HG03439 (cell line): ENCODE measurements at regions not wholly inside any gene's neighbourhood (a gene's known extent, or its start where the extent isn't known, plus 50 kb on each side); places are given as distances from the start of the nearest gene placed in this dataset.

Experiments used
- ATAC-seq: cut with Tn5 transposase; IDR thresholded peaks from one replicate; pipeline ENCODE4 v1.9.1; 2021; ENCODE audit warnings: mild to moderate bottlenecking, moderate library complexity; ENCODE audit not compliant: unreplicated experiment

DNA sequence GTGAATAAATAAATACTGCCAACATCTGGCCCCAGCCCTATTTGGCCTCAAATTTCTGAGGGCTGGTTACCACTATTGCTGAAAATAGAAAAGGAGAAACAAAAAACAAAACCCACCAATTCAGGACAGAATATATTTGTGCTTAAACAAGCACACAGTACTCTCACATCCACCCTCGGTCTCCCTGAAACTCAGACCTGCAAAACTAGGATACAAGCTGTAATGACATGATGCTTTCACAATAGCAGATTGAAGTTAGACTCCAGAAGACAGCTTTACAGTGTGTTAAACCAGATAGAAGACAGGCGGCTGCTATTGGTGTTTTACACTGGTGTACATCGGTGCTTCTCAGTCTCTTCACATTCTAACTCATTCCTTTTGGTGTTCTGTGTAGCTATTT is 214.9 kb upstream of the DMRT1 start:
- ATAC-seq, result no peak

GRCh38 chr9:627336-627970 is 214.0 kb upstream of the DMRT1 start:
- no peak for ATAC-seq

DNA sequence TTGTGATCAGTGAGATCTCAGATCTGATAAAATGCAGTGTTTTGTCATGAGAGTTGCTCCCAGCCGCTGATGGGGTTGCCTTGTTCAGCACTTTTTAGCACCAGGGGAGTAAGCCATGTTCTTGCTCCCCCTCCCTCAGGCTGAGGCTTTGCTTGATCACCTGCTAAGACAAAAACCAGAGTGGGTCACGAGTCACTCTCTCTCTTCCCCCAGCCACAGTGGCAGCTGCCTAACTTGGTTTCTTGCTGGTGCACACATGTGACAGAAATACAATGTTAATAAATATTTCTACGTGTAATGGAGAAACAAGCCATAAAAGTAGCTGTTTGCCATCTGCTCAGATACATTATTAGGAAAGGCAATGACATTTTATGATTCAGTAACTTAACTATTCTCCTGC is 212.4 kb upstream of the DMRT1 start:
- ATAC-seq, result no peak

GRCh38 chr9:630817-631216 is 210.7 kb upstream of the DMRT1 start:
- ATAC-seq, result no peak

- ATAC-seq, result no peak
Observed at GRCh38 chr9:631596-631995, 209.9 kb upstream of the DMRT1 start.

DNA sequence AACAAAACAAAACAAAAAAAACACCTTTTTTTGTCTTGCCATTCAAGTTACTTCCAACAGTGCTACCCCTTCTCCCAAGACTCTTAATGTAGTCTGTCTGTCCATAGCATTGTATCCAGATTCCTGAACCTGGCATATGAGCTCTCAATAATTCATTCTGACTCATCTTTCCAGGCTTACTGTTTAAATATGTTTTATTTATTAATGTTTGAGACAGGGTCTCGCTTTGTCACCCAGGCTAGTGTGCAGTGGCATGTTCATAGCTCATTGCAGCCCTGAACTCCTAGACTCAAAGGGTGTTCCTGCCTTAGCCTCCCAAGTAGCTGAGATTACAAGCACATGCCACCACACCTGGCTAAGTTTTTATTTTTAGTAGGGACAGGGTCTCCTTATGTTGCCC is 208.0 kb upstream of the DMRT1 start:
- ATAC-seq, result no peak

DNA sequence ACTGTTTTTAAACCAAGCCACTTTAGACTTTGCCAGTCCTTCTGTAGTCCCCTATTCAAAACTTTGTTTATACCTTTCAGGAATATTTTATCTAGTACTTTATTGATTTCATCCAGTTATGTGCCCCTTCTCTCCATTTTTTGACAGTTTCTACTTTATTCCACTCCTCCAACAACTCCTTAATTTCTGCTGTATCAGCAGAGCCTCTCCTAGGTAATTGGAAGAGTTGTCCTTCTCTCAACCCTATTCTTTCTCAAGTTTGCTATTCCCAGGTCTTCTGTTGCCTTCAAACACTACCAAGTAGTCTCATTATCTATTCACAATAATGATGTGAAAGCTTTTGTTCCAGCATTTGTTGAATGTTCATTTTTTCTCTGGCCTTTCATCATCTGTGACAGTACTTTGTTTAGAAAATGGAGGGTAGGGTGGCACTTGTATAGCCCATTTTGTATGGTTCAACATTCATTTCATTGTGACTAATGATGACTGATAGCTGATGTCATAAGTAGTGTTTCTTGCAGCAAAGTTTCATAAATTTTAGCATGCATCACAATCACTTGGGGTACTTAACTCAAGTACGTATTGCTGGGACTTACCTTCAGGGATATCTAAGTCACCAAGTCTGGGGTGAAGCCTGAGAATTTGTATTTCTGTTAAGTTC is 204.4 kb upstream of the DMRT1 start:
- ATAC-seq, result no peak

GRCh38 chr9:638152-638551 is 203.3 kb upstream of the DMRT1 start:
- no peak for ATAC-seq

GRCh38 chr9:642014-642413 is 199.5 kb upstream of the DMRT1 start:
- no peak for ATAC-seq

DNA sequence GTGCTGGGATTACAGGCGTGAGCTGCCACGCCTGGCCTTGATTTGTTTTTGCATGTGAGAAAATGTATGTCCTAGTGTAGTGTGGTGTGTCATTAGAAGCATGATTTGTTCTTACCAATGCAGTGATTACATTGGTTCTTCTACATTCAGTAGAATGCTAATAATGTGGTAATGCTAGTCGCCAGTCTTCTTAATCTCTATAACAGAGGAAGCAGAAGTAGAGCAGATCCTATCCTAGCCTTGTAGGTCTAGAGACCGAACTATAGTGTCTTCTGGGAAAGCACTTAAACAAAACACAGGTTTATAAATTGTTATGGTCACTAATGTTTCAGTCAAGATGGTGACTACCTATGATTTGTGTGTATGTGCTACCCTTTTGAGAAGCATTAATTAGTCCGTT is 197.5 kb upstream of the DMRT1 start:
- ATAC-seq, result no peak

DNA sequence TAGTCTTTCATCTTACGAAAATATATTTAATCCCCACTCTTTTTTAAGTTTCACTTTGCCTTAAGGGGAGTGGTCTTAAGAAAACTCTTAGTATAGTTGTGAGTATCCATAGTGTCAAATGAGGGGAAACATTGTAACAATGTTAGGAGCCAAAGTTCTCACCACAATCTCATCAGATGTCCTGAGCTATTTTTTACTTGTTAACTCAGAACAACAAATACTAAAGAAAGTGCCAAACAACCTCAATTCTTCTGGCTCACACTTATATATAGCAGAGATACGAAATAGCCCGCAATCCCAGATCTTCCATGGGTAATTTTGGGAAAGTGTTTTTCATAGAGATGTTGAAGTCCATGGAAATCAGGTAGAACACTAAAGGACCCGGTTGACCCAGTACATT is 194.0 kb upstream of the DMRT1 start:
- no peak for ATAC-seq

DNA sequence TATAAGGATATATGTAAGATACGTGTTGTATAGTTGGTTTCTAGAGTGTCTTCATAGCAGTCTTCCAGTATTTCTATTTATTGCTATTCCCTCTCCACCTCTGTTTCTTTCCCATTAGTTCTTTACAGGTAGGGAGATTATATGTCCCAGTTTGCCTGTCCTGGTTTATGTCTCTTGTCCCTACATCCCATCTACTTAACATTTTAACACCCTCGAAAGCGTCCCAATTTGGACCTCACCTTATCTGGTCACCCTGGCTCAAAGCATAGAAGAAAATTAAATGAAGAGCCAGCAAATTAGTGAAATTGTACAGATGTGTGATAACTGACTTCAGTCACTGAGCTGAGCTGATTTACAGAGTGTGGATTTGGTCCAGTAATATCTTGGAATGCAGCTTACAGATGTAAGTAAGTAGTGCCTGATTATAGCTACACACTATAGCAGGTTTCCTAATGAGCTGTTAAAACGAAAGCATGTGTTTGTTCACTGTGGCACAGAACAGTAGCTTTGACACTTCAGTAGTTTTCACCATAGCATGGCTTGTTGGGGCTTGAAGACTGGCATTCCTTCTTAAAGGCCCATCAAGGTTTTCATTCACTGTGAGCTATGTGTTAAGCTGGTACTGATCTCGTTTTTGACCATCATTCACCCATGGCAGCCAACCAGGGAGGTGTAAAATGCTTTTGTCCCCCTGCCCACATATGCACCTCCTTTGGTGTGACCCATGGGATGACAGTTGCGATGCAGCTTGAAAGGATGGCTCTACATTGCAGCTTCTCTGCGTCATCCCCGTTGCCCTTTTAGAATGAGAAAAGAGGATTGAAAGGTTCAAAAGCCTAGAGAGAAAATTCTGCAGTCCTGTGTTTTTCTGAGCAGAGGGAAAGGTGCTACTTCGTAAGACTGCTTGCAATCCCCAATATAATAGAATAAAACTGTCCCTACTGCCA is 192.1 kb upstream of the DMRT1 start:
- no peak for ATAC-seq

GRCh38 chr9:650362-650761 is 191.1 kb upstream of the DMRT1 start:
- no peak for ATAC-seq

DNA sequence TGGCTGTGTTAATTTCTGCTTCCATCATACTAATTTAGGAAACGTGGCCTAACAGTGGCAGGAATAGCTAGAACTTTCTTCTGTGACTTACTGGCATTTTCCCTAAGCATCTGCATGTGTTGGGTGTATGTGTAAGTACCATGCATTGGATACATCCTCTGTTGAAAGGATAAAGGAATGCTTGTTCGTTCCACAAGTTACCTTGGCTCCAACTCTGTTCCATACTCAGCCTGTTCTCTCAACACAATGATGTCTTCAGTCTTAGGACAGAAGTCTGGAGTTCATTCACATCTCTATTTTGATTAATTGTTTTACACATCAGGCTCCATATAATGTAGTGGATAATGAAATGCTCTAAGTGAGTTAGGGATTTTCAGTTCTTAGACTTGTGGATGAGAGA is 190.1 kb upstream of the DMRT1 start:
- no peak for ATAC-seq

- ATAC-seq, result no peak
Observed at GRCh38 chr9:652914-653313, 188.6 kb upstream of the DMRT1 start.

DNA sequence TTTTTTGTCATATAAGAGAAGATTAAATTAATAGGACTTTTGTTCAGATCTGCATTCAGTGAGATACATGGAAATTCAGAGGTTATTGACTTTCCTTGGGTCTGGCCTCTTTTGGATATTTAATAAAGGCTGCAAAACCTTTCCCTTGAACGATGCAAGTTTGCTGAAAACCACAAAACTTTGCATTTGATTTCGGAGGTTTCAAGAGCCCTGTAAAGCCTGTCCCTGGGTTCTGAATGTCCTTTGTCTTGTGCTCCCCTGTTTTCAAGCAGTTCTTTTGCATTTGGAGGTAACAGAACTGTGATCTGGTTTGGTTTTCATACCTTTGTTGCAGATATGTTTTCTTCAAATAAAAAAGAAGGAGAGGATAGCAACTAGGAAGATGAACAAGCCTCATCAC is 188.1 kb upstream of the DMRT1 start:
- no peak for ATAC-seq

DNA sequence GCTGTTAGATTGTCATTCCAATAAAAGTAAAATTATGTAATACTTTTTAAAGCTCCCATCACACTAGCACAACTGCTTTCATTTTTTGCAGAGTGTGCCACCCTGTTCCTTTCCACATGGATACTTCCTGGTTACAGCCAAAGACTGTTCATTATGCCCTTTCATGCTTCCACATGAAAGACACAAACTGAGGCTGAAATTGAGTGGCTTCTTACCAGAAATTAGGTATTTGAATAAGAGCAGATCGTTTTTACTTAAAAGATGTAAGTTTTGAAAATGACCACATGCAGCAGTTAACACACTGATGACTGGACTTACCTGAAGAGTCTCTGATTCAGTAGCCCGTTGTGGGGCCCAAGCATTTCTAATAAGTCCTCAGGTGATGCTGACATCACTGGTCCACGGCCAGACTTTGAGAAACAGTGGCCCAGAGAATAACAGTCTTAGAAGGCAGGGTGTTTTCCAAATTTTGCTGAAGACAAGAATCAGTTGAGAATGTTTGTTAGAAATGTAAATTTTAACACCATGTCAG is 187.6 kb upstream of the DMRT1 start:
- no peak for ATAC-seq

GRCh38 chr9:655875-656274 is 185.6 kb upstream of the DMRT1 start:
- no peak for ATAC-seq

- ATAC-seq, result no peak
Observed at GRCh38 chr9:656926-657568, 184.4 kb upstream of the DMRT1 start.

- ATAC-seq, result no peak
Observed at GRCh38 chr9:659286-659685, 182.2 kb upstream of the DMRT1 start.

DNA sequence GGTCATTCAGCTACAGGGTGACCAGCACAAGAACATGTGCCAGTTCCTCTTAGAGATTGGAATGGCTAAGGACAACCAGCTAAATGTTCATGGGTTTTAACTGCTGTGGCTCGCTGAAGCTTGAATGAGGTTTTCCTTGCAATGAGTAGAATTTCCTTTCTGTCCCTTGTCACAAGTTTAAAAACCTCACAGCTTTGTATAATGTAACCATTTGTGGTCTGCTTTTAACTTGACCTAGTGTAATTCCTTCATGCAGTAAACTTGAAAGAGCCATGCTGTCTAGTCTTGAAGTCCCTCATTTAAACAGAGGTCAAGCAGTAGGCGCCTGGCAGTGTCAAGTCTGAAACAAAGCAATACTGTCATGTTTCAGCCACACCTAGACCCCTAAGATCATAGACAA is 181.3 kb upstream of the DMRT1 start:
- ATAC-seq, result no peak
